K562 (cell line): ENCODE measurements at regions not wholly inside any gene's neighbourhood (a gene's known extent, or its start where the extent isn't known, plus 50 kb on each side); places are given as distances from the start of the nearest gene placed in this dataset.

Source experiments
- POLR2AphosphoS5 ChIP-seq: IDR thresholded peaks from 2 replicates; pipeline ENCODE4 v1.6.1; 2011; ENCODE audit warnings: mild to moderate bottlenecking, low read depth, low read length, moderate library complexity; ENCODE audit not compliant: control insufficient read depth, insufficient read depth
- SIRT6 ChIP-seq: IDR thresholded peaks from one replicate; pipeline ENCODE4 v1.6.1; 2012; ENCODE audit warnings: low read depth, mild to moderate bottlenecking, control low read depth, inconsistent platforms, low read length, moderate library complexity
- TF ChIP-seq, protein P1 (sequence below): sonication (generic); formaldehyde crosslinking; IDR thresholded peaks from 2 replicates; pipeline ENCODE4 v1.9.0; 2022; ENCODE audit warnings: mild to moderate bottlenecking, missing genetic modification reagents

DNA sequence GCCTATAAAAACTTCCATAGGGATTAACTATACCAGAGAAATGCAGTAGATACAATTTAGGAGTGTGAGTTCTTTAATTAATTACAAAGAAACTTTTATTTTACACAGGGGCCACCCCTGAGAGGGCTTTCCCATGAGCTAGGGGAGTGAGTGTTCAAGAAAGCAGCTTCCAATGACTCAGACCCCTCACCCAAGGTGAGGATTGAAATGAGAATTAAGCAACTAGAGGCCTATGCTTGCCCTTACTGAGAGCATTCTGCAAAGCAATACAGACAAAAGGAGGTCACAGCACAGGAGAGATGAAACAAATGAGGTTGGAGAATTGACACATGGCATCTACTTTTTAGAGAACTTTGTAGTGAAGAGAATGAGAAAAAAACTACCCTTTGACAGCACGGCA lies 301.8 kb downstream of the WDR11 start:
- TF ChIP-seq SIRT6 = no peak
- TF ChIP-seq, protein P1, sequence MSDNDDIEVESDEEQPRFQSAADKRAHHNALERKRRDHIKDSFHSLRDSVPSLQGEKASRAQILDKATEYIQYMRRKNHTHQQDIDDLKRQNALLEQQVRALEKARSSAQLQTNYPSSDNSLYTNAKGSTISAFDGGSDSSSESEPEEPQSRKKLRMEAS = no peak
- no peak for TF ChIP-seq POLR2AphosphoS5
